SK-N-SH (cell line): ENCODE measurements at regions not wholly inside any gene's neighbourhood (a gene's known extent, or its start where the extent isn't known, plus 50 kb on each side); places are given as distances from the start of the nearest gene placed in this dataset.

ENCODE experiments used
- CTCF ChIA-PET: fragments of 300-600, 350-600 bp; formaldehyde crosslinking; extraction: SDS; loops from one replicate; lab custom pipeline; 2021; lab: Yijun Ruan, JAX
- POLR2A ChIA-PET: fragments of 350-600 bp; sonication (Branson Sonifier 250); formaldehyde crosslinking; extraction: SDS; loops from one replicate; lab custom pipeline; 2020; ENCODE audit warnings: antibody characterized with exemption, inconsistent platforms; lab: Yijun Ruan, JAX
- DNase-seq: peaks from one replicate; pipeline ENCODE4 v3.0.0; 2012
- H2AFZ ChIP-seq: fragments of 200-600 bp; sonication (generic); 2 replicates; pipeline ENCODE4 v1.8.1; 2016; ENCODE audit warnings: antibody characterized with exemption, mild to moderate bottlenecking, low read depth
- H3F3A ChIP-seq: fragments of 200-600 bp; sonication (generic); replicated peaks from 2 replicates; pipeline ENCODE3; 2016; ENCODE audit warnings: antibody characterized with exemption, mild to moderate bottlenecking; ENCODE audit not compliant: insufficient read depth
- H3K27ac ChIP-seq, 2 experiments: fragments of 200-500 bp in 1 of 2; fragments of 200-600 bp in 1 of 2; sonication (Bioruptor generic) in 1 of 2; sonication (generic), shearing (Covaris generic) in 1 of 2; 2 replicates each; pipeline versions ENCODE4 v1.5.1 to v1.6.1; 2014 to 2016; ENCODE audit warnings: low read depth in 2 of 2, inconsistent platforms in 1 of 2, low read length in 1 of 2, mild to moderate bottlenecking in 1 of 2, mixed read lengths in 1 of 2
- H3K27me3 ChIP-seq: fragments of 200-600 bp; sonication (generic), shearing (Covaris generic); 2 replicates; pipeline ENCODE4 v1.6.1; 2016; ENCODE audit warnings: mixed run types; ENCODE audit not compliant: insufficient read depth
- H3K36me3 ChIP-seq, 2 experiments: fragments of 200-500 bp in 1 of 2; fragments of 200-600 bp in 1 of 2; sonication (Bioruptor generic) in 1 of 2; sonication (generic) in 1 of 2; replicated peaks in 1 of 2; 2 replicates each; pipeline versions ENCODE3 to v1.5.1; 2014 to 2016; ENCODE audit warnings: low read length in 1 of 2, mild to moderate bottlenecking in 1 of 2; ENCODE audit not compliant: insufficient read depth in 2 of 2, control insufficient read depth in 1 of 2
- H3K4me1 ChIP-seq, 2 experiments: fragments of 200-500 bp in 1 of 2; fragments of 200-600 bp in 1 of 2; sonication (Bioruptor generic) in 1 of 2; sonication (generic), shearing (Covaris generic) in 1 of 2; 2 replicates each; pipeline versions ENCODE4 v1.5.1 to v1.6.1; 2014 to 2016; ENCODE audit warnings: low read depth in 1 of 2, low read length in 1 of 2, mixed run types in 1 of 2; ENCODE audit not compliant: insufficient read depth in 2 of 2, control insufficient read depth in 1 of 2
- H3K4me2 ChIP-seq: fragments of 200-600 bp; sonication (generic), shearing (Covaris generic); 2 replicates; pipeline ENCODE4 v1.6.1; 2017; ENCODE audit warnings: mixed run types
- H3K4me3 ChIP-seq, 2 experiments: fragments of 200-500 bp in 1 of 2; fragments of 200-600 bp in 1 of 2; sonication (Bioruptor generic) in 1 of 2; sonication (generic), shearing (Covaris generic) in 1 of 2; 2 replicates each; pipeline versions ENCODE4 v1.5.1 to v1.8.1; 2014 to 2016; ENCODE audit warnings: low read depth in 2 of 2, inconsistent platforms in 1 of 2, low read length in 1 of 2, mild to moderate bottlenecking in 1 of 2, mixed read lengths in 1 of 2, moderate library complexity in 1 of 2
- H3K79me2 ChIP-seq: fragments of 200-600 bp; sonication (generic); 2 replicates; pipeline ENCODE4 v1.8.1; 2017; ENCODE audit warnings: mild to moderate bottlenecking; ENCODE audit not compliant: insufficient read depth
- H3K9ac ChIP-seq: fragments of 200-600 bp; sonication (generic); 2 replicates; pipeline ENCODE4 v1.6.1; 2017; ENCODE audit warnings: mixed run types
- H3K9me2 ChIP-seq: fragments of 200-600 bp; sonication (generic); 2 replicates; pipeline ENCODE4 v1.6.1; 2017; ENCODE audit warnings: mixed run types
- H3K9me3 ChIP-seq: fragments of 200-600 bp; sonication (generic); 2 replicates; pipeline ENCODE4 v1.6.1; 2017; ENCODE audit warnings: mixed run types, mild to moderate bottlenecking, moderate library complexity
- H4K20me1 ChIP-seq: fragments of 200-600 bp; sonication (generic); 2 replicates; pipeline ENCODE4 v1.6.1; 2017; ENCODE audit warnings: mild to moderate bottlenecking, mixed run types; ENCODE audit not compliant: insufficient read depth
- FOSL2 ChIP-seq: IDR thresholded peaks from 2 replicates; pipeline ENCODE4 v1.4.0; 2012; ENCODE audit warnings: low read depth, mild to moderate bottlenecking, moderate library complexity, borderline replicate concordance
- FOXM1 ChIP-seq: IDR thresholded peaks from 2 replicates; pipeline ENCODE4 v1.4.0; 2012; ENCODE audit warnings: low read depth, mild to moderate bottlenecking
- GABPA ChIP-seq: IDR thresholded peaks from 2 replicates; pipeline ENCODE4 v1.4.0; 2012; ENCODE audit warnings: low read depth, mild to moderate bottlenecking
- GATA2 ChIP-seq: sonication (generic); formaldehyde crosslinking; IDR thresholded peaks from 2 replicates; pipeline ENCODE4 v1.5.0; 2020; ENCODE audit warnings: mild to moderate bottlenecking, missing genetic modification reagents
- JUND ChIP-seq: IDR thresholded peaks from 2 replicates; pipeline ENCODE4 v1.4.0; 2012
- MEF2A ChIP-seq: IDR thresholded peaks from 2 replicates; pipeline ENCODE4 v1.4.0; 2012; ENCODE audit warnings: low read depth, borderline replicate concordance
- POLR2AphosphoS5 ChIP-seq: IDR thresholded peaks from 2 replicates; pipeline ENCODE4 v1.6.1; 2012; ENCODE audit warnings: low read depth, low read length
- RAD21 ChIP-seq: IDR thresholded peaks from 2 replicates; pipeline ENCODE4 v1.6.1; 2012; ENCODE audit warnings: mild to moderate bottlenecking, low read length
- RCOR1 ChIP-seq: fragments of 150-350 bp; IDR thresholded peaks from 2 replicates; pipeline ENCODE4 v1.6.1; 2017; ENCODE audit warnings: antibody characterized with exemption, low read length
- RFX5 ChIP-seq: IDR thresholded peaks from 2 replicates; pipeline ENCODE4 v1.6.1; 2012; ENCODE audit warnings: mild to moderate bottlenecking, improper control_type of control experiment, low read length
- RXRA ChIP-seq: IDR thresholded peaks from 2 replicates; pipeline ENCODE4 v1.4.0; 2012; ENCODE audit warnings: low read depth, mild to moderate bottlenecking, borderline replicate concordance
- SIN3A ChIP-seq: IDR thresholded peaks from 2 replicates; pipeline ENCODE4 v1.6.1; 2012; ENCODE audit warnings: low read depth, mild to moderate bottlenecking, low read length, moderate library complexity, borderline replicate concordance
- TAF1 ChIP-seq: IDR thresholded peaks from 2 replicates; pipeline ENCODE4 v1.6.1; 2012; ENCODE audit warnings: low read depth, mild to moderate bottlenecking, low read length, moderate library complexity, borderline replicate concordance
- USF1 ChIP-seq: IDR thresholded peaks from 2 replicates; pipeline ENCODE4 v1.4.0; 2012; ENCODE audit warnings: low read depth, borderline replicate concordance
- ZBTB33 ChIP-seq: IDR thresholded peaks from 2 replicates; pipeline ENCODE4 v1.4.0; 2012; ENCODE audit warnings: low read depth, borderline replicate concordance
- WGBS: methylation state at CpG from one replicate; pipeline ENCODE4 v1.1.6; 2017; ENCODE audit warnings: low lambda C conversion rate; 5-methylcytosine and 5-hydroxymethylcytosine counted together
- TF ChIP-seq, protein P1 (sequence below): fragments of 150-350 bp; IDR thresholded peaks from 2 replicates; pipeline ENCODE4 v1.6.1; 2017; ENCODE audit warnings: antibody characterized with exemption, low read length, low read depth, borderline replicate concordance
- TF ChIP-seq, protein P2 (sequence below): IDR thresholded peaks from 2 replicates; pipeline ENCODE4 v1.4.0; 2012; ENCODE audit warnings: low read depth
- TF ChIP-seq, protein P3 (sequence below): IDR thresholded peaks from 2 replicates; pipeline ENCODE4; 2012

DNA sequence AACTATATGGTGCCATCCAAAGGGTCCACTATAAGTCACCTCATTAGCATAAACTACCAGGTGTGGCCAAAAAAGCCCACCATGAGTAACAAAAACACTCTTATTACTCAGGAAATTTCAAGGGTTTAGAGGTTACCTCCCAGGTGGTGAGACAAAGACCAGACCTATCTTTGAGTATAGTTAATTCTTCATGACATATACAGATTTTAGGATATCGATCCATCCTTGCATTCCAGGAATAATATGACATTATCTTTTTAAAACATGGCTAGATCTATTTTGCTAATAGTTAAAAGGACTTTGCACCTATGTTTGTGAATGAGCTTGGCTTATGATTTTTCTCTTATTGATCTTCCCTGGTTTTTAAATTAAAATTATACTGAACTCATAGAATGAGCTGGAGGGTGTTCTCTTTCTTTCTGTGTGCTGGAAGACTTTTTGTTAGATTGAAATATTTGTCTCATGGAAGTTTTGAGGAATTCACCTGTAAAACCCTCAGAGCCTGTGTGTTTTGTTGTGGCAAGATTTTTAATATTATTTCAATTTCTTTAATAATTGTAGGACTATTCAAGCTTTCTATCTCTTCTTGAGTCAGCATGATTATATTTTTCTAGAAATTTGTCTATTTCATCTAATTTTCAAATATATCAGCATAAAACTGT is 138.7 kb upstream of the SLC45A1 start:
- Histone ChIP-seq H3K79me2 (no peaks in the 10 kb centered on the region), H3K4me1 (no peaks in the 10 kb centered on the region), H3K36me3 (peaks cover 0 to 3% of the 10 kb centered on the region in 2 experiments), H3K4me2 (no peak overlapping the region), H3F3A (peaks cover 15% of the 10 kb centered on the region), H3K27ac (no peak overlapping the region), H2AFZ (no peak overlapping the region), H3K9me3 (peaks cover 18% of the 10 kb centered on the region), H4K20me1 (no peaks in the 10 kb centered on the region), H3K9me2 (no peaks in the 10 kb centered on the region), H3K4me3 (no peak overlapping the region), H3K27me3 (no peaks in the 10 kb centered on the region), H3K9ac (no peak overlapping the region)
- TF ChIP-seq RAD21 = no peak
- no peak for TF ChIP-seq SIN3A
- TF ChIP-seq FOXM1 = no peak
- no peak for TF ChIP-seq MEF2A
- no peak for TF ChIP-seq TAF1
- no peak for TF ChIP-seq FOSL2
- no peak for TF ChIP-seq JUND
- TF ChIP-seq RXRA = no peak
- TF ChIP-seq ZBTB33 = no peak
- TF ChIP-seq, protein P1, sequence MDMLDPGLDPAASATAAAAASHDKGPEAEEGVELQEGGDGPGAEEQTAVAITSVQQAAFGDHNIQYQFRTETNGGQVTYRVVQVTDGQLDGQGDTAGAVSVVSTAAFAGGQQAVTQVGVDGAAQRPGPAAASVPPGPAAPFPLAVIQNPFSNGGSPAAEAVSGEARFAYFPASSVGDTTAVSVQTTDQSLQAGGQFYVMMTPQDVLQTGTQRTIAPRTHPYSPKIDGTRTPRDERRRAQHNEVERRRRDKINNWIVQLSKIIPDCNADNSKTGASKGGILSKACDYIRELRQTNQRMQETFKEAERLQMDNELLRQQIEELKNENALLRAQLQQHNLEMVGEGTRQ = no peak
- TF ChIP-seq GATA2 (CRISPR knock-in tag) = no peak
- no peak for TF ChIP-seq POLR2AphosphoS5
- TF ChIP-seq, protein P2, sequence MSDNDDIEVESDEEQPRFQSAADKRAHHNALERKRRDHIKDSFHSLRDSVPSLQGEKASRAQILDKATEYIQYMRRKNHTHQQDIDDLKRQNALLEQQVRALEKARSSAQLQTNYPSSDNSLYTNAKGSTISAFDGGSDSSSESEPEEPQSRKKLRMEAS = no peak
- no peak for TF ChIP-seq USF1
- TF ChIP-seq GABPA = no peak
- no peak for TF ChIP-seq RCOR1
- TF ChIP-seq RFX5 = no peak
- TF ChIP-seq, protein P3, sequence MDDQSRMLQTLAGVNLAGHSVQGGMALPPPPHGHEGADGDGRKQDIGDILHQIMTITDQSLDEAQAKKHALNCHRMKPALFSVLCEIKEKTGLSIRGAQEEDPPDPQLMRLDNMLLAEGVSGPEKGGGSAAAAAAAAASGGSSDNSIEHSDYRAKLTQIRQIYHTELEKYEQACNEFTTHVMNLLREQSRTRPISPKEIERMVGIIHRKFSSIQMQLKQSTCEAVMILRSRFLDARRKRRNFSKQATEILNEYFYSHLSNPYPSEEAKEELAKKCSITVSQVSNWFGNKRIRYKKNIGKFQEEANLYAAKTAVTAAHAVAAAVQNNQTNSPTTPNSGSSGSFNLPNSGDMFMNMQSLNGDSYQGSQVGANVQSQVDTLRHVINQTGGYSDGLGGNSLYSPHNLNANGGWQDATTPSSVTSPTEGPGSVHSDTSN = no peak
- no peak for DNase-seq
- CTCF ChIA-PET = no interaction called here
- 82% methylated on average over 1 of the region's 1 CpG for WGBS
- POLR2A ChIA-PET = no interaction called here
